Stomach (tissue), 8 donors: ENCODE measurements at regions not wholly inside any gene's neighbourhood (a gene's known extent, or its start where the extent isn't known, plus 50 kb on each side); places are given as distances from the start of the nearest gene placed in this dataset.

ENCODE experiments used
- DNase-seq, 2 donors: peaks; one replicate each; pipeline versions ENCODE4 v3.0.0 to v3.0.0-alpha.2; 2013 to 2019
- H3K27ac ChIP-seq, 5 donors: fragments of 200-600 bp in 4 of 5; sonication (generic) in 4 of 5; one replicate each; pipeline ENCODE4 v1.5.1; 2013 to 2019; ENCODE audit warnings: mild to moderate bottlenecking in 1 of 5, moderate library complexity in 1 of 5
- H3K27me3 ChIP-seq, 3 donors: fragments of 200-600 bp; sonication (generic); one replicate each; pipeline ENCODE4 v1.5.1; 2017 to 2019; ENCODE audit warnings: mixed run types in 1 of 3
- H3K36me3 ChIP-seq, 4 donors: fragments of 200-600 bp; sonication (generic); 1 replicate in 3 of 4; 2 replicates in 1 of 4; pipeline ENCODE4 v1.5.1; 2016 to 2019
- H3K4me1 ChIP-seq, 4 donors: fragments of 200-600 bp; sonication (generic); one replicate each; pipeline ENCODE4 v1.5.1; 2016 to 2019
- H3K4me3 ChIP-seq, 4 donors: fragments of 200-600 bp; sonication (generic) in 3 of 4; one replicate each; pipeline ENCODE4 v1.5.1; 2016 to 2019; ENCODE audit warnings: mild to moderate bottlenecking in 1 of 4
- H3K9me3 ChIP-seq, 4 donors: fragments of 200-600 bp; sonication (generic); one replicate each; pipeline ENCODE4 v1.5.1; 2016 to 2019
- EP300 ChIP-seq: sonication (generic); formaldehyde crosslinking; IDR thresholded peaks from one replicate; pipeline ENCODE4 v1.6.1; 2017; ENCODE audit warnings: antibody characterized with exemption
- POLR2A ChIP-seq, 4 donors: fragments of 450-650 bp; IDR thresholded peaks; one replicate each; pipeline ENCODE4 v1.6.1; 2016; ENCODE audit warnings: antibody characterized with exemption in 4 of 4, control low read depth in 2 of 4, mild to moderate bottlenecking in 1 of 4, moderate library complexity in 1 of 4
- POLR2AphosphoS5 ChIP-seq, 3 donors: sonication (generic); formaldehyde crosslinking; IDR thresholded peaks; one replicate each; pipeline ENCODE4 v1.6.1; 2016; ENCODE audit warnings: antibody characterized with exemption in 3 of 3
- WGBS, 5 donors: extraction: QIAGEN DNeasy Blood & Tissue Kit in 3 of 5; methylation state at CpG; one replicate each; pipeline versions ENCODE4 v1.1.5 to v1.1.7; 2013 to 2018; 5-methylcytosine and 5-hydroxymethylcytosine counted together
- intact Hi-C: fragments of 100-400 bp; cut with DNase I; formaldehyde crosslinking; loops from one replicate; pipeline ENCODE4 v1.15.1; 2023; ENCODE audit warnings: low total_unique reads
- TF ChIP-seq, protein P1 (sequence below), 7 experiments: fragments of 450-650 bp in 4 of 7; fragments of 200-600 bp in 3 of 7; sonication (generic) in 3 of 7; IDR thresholded peaks; one replicate each; pipeline ENCODE4 v1.5.1; 2016 to 2019; ENCODE audit warnings: antibody characterized with exemption in 7 of 7, control low read depth in 2 of 7, mild to moderate bottlenecking in 1 of 7
- donor health status: healthy with polysubstance abuse.
- donor health status: Bipolar disorder and iron deficiency.
- donor health status: healthy.

DNA sequence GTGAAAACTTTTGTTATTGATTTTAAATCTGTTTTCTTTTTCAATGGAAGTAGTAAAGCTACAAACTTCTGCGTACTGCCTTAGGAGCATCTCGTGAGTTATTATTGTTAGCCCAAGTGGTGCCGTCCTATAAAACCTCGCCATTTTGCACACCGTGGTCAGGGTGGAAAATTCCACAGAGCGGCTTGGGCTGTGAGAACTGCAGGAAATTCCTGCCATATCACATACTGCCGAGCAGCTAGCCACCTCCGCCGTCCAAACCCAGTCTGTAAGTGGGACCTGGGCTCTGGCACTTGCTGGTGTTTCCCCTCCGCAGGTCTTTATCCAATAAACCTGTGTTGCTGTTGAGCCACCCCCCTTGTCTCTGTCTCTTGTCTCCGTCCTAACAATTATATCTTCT, 88.0 kb upstream of the POU2AF2 start:
- H3K27me3 ChIP-seq, result no peaks in the 10 kb centered on the region
- DNase-seq, result no peak
- no peak for TF ChIP-seq POLR2A (IDR thresholded peaks at IDR 0.05)
- no peak for TF ChIP-seq EP300
- TF ChIP-seq, protein P1, sequence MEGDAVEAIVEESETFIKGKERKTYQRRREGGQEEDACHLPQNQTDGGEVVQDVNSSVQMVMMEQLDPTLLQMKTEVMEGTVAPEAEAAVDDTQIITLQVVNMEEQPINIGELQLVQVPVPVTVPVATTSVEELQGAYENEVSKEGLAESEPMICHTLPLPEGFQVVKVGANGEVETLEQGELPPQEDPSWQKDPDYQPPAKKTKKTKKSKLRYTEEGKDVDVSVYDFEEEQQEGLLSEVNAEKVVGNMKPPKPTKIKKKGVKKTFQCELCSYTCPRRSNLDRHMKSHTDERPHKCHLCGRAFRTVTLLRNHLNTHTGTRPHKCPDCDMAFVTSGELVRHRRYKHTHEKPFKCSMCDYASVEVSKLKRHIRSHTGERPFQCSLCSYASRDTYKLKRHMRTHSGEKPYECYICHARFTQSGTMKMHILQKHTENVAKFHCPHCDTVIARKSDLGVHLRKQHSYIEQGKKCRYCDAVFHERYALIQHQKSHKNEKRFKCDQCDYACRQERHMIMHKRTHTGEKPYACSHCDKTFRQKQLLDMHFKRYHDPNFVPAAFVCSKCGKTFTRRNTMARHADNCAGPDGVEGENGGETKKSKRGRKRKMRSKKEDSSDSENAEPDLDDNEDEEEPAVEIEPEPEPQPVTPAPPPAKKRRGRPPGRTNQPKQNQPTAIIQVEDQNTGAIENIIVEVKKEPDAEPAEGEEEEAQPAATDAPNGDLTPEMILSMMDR (IDR thresholded peaks at IDR 0.05), result no peak
- no peak for TF ChIP-seq POLR2AphosphoS5 (IDR thresholded peaks at IDR 0.05)
- H3K4me1 ChIP-seq, result peaks cover 0 to under 1% (median 0%) of the 10 kb centered on the region in 4 donors
- H3K9me3 ChIP-seq, result no peaks in the 10 kb centered on the region
- H3K4me3 ChIP-seq, result no peak overlapping the region
- H3K27ac ChIP-seq, result no peak overlapping the region
- WGBS, 5 donors, result 88 to 92% (median 91%) methylated on average over 11 of the region's 11 CpGs
- intact Hi-C loops, result no loop called here
- H3K36me3 ChIP-seq, result no peaks in the 10 kb centered on the region

DNA sequence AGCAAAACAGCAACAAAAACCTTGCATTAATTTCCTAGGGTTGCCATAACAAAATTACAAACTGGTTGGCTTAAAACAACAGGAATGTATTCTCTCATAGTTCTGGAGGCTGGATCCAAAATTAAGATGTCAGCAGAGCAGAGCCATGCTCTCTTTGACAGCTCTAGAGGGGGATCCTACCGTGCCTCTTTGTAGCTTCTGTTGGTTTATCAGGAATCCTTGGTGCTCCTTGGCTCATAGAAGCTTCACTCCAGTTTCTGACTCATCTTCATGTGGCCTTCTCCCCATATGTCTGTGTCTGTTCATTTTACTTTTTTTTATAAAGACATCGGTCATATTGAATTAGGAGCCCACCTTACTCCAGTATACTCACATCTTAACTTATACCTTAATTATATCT, 90.5 kb upstream of the POU2AF2 start:
- Histone ChIP-seq H3K4me3 (no peak overlapping the region), H3K27me3 (no peaks in the 10 kb centered on the region), H3K9me3 (no peaks in the 10 kb centered on the region), H3K27ac (no peak overlapping the region), H3K36me3 (no peaks in the 10 kb centered on the region), H3K4me1 (no peaks in the 10 kb centered on the region)
- TF ChIP-seq EP300 (no peak), POLR2A (IDR thresholded peaks at IDR 0.05) (no peak), POLR2AphosphoS5 (IDR thresholded peaks at IDR 0.05) (no peak)
- TF ChIP-seq, protein P1 (IDR thresholded peaks at IDR 0.05), result no peak
- intact Hi-C loops, result no loop called here
- no peak for DNase-seq
- WGBS, 5 donors, result 68 to 75% (median 71%) methylated on average over 2 of the region's 2 CpGs

DNA sequence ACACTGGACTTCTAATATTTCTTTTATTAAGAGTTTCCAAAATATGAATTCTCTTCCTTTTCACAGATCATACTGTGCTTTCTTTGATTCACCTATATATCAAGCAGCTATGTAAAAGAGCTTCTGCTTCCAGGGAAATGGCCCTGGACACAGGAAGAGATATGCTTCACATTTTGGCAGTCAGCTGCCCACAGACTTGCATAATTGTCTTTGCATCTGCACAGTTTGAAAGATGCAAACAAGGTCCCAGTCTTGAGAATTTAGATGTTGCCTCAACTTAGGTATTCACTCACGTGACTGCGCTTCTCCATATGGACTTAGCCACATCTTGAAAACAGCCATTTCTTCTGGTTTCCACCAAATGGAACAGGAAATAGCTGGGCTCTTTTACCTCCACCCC, 92.3 kb upstream of the POU2AF2 start:
- TF ChIP-seq POLR2AphosphoS5 (IDR thresholded peaks at IDR 0.05) (no peak), POLR2A (IDR thresholded peaks at IDR 0.05) (no peak), EP300 (no peak)
- TF ChIP-seq, protein P1 (IDR thresholded peaks at IDR 0.05), result no peak
- Histone ChIP-seq H3K27me3 (no peaks in the 10 kb centered on the region), H3K27ac (no peak overlapping the region), H3K4me3 (no peak overlapping the region), H3K9me3 (no peaks in the 10 kb centered on the region), H3K4me1 (no peaks in the 10 kb centered on the region), H3K36me3 (no peaks in the 10 kb centered on the region)
- WGBS, 5 donors, result 91 to 97% (median 93%) methylated on average over 2 of the region's 2 CpGs
- no peak for DNase-seq
- intact Hi-C loops, result no loop called here

GRCh38 chr11:111148953-111149352, 96.6 kb upstream of the POU2AF2 start:
- Histone ChIP-seq H3K9me3 (no peaks in the 10 kb centered on the region), H3K27me3 (no peaks in the 10 kb centered on the region), H3K36me3 (no peaks in the 10 kb centered on the region), H3K4me3 (no peak overlapping the region), H3K27ac (no peak overlapping the region), H3K4me1 (no peaks in the 10 kb centered on the region)
- intact Hi-C loops, result no loop called here
- DNase-seq, result no peak
- TF ChIP-seq POLR2AphosphoS5 (IDR thresholded peaks at IDR 0.05) (no peak), POLR2A (IDR thresholded peaks at IDR 0.05) (no peak), EP300 (no peak)
- TF ChIP-seq, protein P1 (IDR thresholded peaks at IDR 0.05), result no peak
